DMS79 treated with DMSO at 0.1 percent for 48 hours (cell line): ENCODE measurements at regions not wholly inside any gene's neighbourhood (a gene's known extent, or its start where the extent isn't known, plus 50 kb on each side); places are given as distances from the start of the nearest gene placed in this dataset.
"Not testable (repeated sequence)": the region's sequence is repeated elsewhere in the genome, so short reads cannot be mapped to it uniquely, and the experiment has no call there.

ENCODE experiments used
- DNase-seq: peaks from one replicate; lab custom pipeline; 2025; lab: John Stamatoyannopoulos, UW

DNA sequence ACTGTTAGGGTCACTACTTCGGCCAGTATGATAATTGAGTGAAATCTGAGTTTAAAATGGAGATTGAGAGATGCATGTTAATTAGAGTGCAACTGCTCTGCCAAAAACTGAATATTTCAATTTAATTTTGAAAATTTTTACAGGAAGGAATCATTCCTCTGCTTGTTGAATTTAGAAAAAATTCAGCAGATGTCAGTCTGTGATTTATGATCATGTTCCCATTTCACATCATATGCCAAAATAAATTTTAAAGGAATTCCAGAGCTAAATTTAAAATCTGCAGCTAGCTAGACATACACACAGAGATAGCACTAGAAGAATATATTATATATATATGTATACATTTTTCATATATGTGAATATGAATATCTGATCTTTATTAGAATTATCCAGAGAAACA, 797.6 kb upstream of the TMEM132C start:
- no peak for DNase-seq

GRCh38 chr12:127473766-127474165, 793.2 kb upstream of the TMEM132C start:
- DNase-seq, result no peak

GRCh38 chr12:127479256-127479655, 787.7 kb upstream of the TMEM132C start:
- no peak for DNase-seq

DNA sequence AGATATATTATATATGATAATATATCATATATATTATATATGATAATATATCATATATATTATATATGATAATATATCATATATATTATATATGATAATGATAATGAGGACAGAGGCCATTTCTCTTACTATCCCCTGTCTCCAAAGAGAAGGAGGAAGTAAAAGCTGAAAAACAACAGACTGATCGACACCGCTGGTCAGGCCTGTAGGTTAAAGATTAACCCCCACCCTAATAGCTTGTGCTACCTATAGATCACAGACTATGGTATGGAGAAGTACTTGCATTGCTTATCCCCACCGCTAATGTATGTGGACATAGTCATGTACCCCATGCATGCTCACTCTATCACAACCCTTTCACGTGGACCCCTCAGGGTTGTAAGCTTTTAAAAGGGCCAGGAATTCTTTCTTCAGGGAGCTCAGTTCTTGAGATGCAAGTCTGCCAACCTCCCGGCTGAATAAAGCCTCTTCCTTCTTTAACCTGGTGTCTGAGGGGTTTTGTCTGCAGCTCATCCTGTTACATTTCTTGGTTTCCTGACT, 786.1 kb upstream of the TMEM132C start:
- DNase-seq, result no peak

DNA sequence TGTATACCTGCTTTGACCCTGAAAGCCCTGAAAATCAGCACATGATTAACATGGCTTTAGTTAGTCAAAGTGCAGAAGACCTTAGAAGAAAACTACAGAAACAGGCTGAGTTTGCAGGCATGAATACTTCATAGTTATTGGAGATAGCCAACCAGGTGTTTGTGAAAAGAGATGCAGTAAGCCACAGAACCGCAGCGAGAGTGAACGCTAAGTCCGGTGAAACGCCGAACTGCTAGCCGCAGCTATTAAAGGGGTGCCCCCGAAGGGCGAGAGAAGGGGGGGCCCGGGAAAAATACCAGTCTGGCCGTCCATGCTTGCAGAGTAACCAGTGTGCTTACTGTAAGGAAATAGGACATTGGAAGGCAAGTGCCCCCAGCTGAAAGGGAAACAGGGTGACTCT, 784.0 kb upstream of the TMEM132C start:
- no peak for DNase-seq

GRCh38 chr12:127485528-127485927, 781.4 kb upstream of the TMEM132C start:
- no peak for DNase-seq

- no peak for DNase-seq
Observed at GRCh38 chr12:127487031-127487430, 779.9 kb upstream of the TMEM132C start.

GRCh38 chr12:127489061-127489460, 777.9 kb upstream of the TMEM132C start:
- DNase-seq, result no peak

DNA sequence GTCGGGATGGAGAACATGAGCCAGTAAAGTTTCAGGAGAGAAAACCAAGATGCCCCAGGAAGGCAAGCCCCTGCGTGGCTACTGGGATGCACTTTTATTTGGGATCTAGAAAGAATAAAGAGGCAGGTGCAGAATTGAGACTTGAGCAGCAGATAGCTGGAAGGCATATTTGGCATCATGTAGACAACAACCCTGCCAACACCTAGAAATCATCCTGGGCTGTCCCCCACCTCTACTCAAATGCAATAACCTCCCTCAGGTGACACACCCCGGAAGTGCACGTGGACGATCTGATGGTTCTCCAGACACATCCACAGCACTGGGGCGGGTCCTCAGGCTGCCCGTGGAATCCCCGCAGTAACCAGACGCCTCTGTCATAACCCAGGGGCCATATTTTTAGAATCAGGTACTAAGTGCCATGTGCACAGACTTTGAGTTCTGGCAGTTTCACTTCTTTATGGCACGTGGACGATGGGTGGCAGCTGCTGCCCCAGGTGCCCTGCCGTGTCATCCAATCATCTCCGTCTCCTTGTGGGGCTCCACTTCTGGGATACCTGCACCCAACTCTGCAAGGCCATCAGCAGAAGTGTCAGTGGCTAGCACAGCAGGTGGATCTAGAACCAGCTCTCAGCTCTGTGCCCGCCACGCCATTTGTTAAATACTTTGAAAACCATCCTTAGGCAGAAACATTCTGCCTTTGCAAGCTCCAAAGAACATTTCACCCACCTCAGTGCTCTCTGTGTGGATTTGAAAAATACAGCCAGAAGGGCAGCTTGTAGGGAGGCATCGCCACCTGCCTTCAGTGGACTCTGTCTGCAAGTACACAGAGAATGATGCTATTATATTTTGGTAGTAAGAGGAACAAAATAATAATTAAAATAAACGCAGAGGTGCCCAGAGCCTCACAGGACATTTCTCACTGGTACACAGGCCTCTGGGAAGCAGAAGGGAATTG, 771.7 kb upstream of the TMEM132C start:
- DNase-seq, result no peak

GRCh38 chr12:127496255-127496654, 770.7 kb upstream of the TMEM132C start:
- DNase-seq, result no peak

DNA sequence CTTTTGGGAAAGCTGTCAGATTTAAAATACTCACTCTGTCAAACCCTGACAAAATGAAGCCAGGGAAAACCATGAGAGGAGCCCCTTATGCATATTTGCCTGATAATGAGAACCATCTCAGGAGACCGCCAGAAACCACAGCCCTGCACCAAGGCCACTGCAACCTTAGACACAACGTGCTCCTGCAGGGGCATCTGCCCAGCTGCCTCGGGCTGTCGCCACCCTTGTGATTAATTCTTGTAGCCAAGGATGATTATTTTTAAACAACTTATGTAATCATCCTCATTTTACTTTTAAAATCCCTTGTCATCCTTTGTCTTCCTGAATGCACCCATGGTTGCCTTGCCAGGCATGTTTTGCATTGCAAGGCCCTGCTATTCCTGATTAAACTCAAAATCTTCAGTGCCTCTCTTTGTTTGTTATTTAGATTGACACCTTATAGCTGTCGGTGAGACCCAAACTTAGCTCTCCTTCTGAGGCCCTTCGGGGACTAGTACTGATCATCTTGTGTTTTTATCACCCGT, 766.4 kb upstream of the TMEM132C start:
- no peak for DNase-seq

DNA sequence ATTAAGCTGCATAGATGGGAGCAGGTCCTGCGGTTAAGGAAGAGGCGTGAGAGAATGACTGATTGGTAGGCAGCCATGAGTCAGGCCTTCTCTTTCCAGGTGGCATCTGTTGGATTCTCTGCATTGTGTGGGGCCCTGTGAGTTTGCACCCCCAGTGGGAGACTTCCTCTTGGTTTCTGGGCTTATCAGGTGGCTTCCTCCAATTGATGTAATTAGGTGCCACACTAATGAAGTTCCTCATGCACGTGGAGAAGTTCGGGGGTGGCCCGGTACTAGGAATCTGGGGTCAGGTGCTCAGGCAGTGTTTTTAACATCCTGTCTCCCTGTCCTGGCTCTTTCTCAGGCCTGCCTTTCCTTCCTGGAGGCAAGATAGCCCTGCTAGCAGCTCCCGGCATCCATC, 765.1 kb upstream of the TMEM132C start:
- DNase-seq, result no peak

DNA sequence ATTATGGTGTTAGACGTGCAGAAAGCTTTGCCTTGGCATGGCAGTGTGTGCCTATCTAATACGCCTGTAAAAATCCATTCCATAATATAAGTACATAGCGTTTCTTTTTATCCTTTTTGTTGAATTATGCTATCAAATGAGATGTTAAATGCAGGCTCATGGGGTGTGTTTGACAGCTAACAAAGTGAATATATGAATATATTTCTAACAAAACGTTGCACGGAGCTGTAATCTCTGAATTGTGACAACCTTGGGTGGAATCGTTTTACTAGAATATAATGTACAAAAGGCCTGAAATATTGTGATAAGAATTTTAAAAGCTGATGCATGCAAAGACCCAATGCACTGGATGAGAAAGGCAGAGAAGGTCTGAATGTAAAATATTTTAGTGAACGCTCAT, 763.7 kb upstream of the TMEM132C start:
- no peak for DNase-seq

GRCh38 chr12:127503996-127504395, 763.0 kb upstream of the TMEM132C start:
- not testable (repeated sequence) for DNase-seq

GRCh38 chr12:127504874-127505273, 762.1 kb upstream of the TMEM132C start:
- no peak for DNase-seq

DNA sequence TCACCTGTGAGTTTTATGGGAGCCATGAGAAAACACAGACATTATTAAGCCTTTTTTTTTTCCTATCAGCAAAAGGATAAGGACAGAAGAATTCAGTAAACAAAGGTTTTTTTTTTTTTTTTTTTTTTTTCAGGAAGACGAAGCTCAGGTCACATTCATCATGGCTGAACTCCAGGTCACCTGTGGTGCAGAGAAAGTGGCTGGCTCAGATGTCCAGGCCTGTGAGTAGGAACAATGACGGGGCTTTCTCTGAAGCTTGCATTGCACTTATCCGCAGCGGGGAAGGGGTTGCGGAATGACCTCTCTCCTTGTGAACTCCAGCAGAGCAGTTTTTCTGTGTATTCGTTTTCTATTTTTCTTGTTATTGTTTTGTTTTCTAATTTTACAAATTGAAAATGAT, 759.6 kb upstream of the TMEM132C start:
- no peak for DNase-seq

- DNase-seq, result no peak
Observed at GRCh38 chr12:127509066-127509778, 757.7 kb upstream of the TMEM132C start.

DNA sequence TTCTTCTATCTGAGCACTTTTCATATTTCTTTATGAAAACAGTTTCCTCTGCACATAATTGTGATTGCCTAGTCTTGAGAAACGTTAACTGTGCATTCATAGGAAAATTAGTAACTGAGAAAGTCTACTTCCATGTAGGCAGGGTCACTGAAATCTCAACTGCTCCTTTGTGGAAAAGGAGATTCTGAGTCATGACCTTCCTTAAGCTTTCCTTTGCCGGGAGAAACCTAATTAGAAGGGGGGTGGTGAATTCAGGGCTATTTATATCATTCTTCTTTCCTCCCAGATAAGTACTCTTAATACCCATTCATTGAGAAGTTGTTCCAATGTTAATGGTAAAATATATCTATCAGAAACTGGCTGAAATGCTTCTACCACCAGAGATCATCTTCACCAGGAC, 751.0 kb upstream of the TMEM132C start:
- no peak for DNase-seq

GRCh38 chr12:127516467-127516866, 750.5 kb upstream of the TMEM132C start:
- no peak for DNase-seq

- DNase-seq, result no peak
Observed at GRCh38 chr12:127519779-127520178, 747.2 kb upstream of the TMEM132C start.

- DNase-seq, result no peak
Observed at GRCh38 chr12:127526925-127527324, 740.0 kb upstream of the TMEM132C start.

DNA sequence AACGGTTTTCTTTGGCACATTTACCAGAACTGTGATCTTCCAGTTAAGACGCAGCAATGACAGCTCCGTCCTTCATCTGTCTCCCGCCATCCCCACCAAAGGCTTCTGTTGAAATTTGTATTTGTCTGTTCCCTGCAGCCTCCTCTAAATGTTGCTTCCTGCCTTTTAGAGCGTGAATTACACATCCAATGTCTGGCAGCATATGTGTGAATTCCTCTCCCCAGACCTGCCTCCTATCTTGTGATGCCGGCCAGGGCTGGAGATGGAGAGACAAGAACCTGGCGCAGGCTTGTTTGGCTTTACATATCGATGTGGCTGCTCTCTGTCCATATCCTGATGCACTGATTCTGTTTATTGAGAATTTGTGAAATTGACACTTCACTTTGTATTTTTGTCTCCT, 738.4 kb upstream of the TMEM132C start:
- DNase-seq, result no peak

DNA sequence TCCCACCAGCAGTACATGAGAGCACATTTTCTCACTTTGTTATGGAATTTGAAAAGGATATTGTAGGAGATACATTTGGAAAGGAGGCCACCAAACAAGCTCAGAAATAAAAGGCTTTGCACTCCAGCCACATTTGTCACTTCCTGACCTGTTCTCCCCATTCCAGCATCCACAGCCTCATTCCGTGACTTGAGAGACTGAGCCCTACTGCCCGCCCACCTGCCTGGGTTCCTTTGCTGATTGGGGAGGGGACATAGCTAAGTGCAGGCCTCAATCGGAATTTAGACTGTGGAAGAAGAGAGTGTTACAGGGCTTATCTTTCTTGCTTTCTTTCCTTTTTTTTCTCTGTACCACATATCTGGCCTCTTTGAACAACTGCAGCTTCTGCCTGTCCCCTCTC, 735.4 kb upstream of the TMEM132C start:
- DNase-seq, result no peak
